Pancreas (tissue), 10 donors: ENCODE measurements at regions not wholly inside any gene's neighbourhood (a gene's known extent, or its start where the extent isn't known, plus 50 kb on each side); places are given as distances from the start of the nearest gene placed in this dataset.
A peak's percentile ranks its signal among the peaks of the same experiment; 100 is the strongest.

Experiments used
- ATAC-seq, 4 donors: fragments of 200-7000 bp; cut with Tn5 transposase; one replicate each; pipeline versions ENCODE4 v1.8.0 to v1.9.1; 2020; ENCODE audit warnings: mild to moderate bottlenecking in 4 of 4, moderate library complexity in 4 of 4
- DNase-seq, 6 donors: peaks; one replicate each; pipeline ENCODE4 v3.0.0-alpha.2; 2020
- FAIRE-seq: peaks from 2 replicates; lab custom pipeline; 2012; peaks lifted over from hg19 to GRCh38; lab: Jason Lieb, UNC
- H3K27ac ChIP-seq, 4 donors: fragments of 200-600 bp; sonication (generic); 1 replicate in 3 of 4; 2 replicates in 1 of 4; pipeline versions ENCODE4 v1.5.0 to v1.8.0; 2020
- H3K27me3 ChIP-seq, 4 donors: fragments of 200-600 bp; one replicate each; pipeline ENCODE4 v1.8.0; 2021
- H3K36me3 ChIP-seq, 3 donors: fragments of 200-600 bp; sonication (generic) in 1 of 3; one replicate each; pipeline versions ENCODE4 v1.5.0 to v1.8.0; 2020 to 2021
- H3K4me1 ChIP-seq, 3 donors: fragments of 200-600 bp; one replicate each; pipeline ENCODE4 v1.8.0; 2021
- H3K4me3 ChIP-seq, 4 donors: fragments of 200-600 bp; sonication (generic) in 2 of 4; one replicate each; pipeline versions ENCODE4 v1.5.0 to v1.8.0; 2020 to 2021
- H3K9me3 ChIP-seq, 4 donors: fragments of 200-600 bp; one replicate each; pipeline ENCODE4 v1.8.0; 2021
- CTCF ChIP-seq, 4 donors: fragments of 200-600 bp; sonication (generic) in 3 of 4; IDR thresholded peaks; one replicate each; pipeline versions ENCODE4 v1.5.0 to v1.8.0; 2021; ENCODE audit warnings: antibody characterized with exemption in 4 of 4
- WGBS, 2 donors: extraction: QIAGEN DNeasy Blood & Tissue Kit; methylation state at CpG; one replicate each; pipeline ENCODE4 v1.1.7; 2013; 5-methylcytosine and 5-hydroxymethylcytosine counted together
- intact Hi-C, 3 donors: fragments of 100-400 bp; cut with DNase I; formaldehyde crosslinking; loops; one replicate each; pipeline versions ENCODE4 v1.11.1 to v1.14.2; 2022
- donor health status: healthy with polysubstance abuse.
- donor health status: DM: no; HTN: no; CAD: no; lungs with moderate emphysema.
- donor health status: DM: no; HTN: no; CAD: no.
- donor health status: control.
- donor health status: control.
- donor health status: Bipolar disorder and iron deficiency.
- donor health status: DM: yes; HTN: yes; CAD: no.
- donor health status: DM: no; HTN: no; CAD: no.
- donor health status: DM: no; HTN: no; CAD: no.
- donor health status: DM: yes; HTN: yes; CAD: no.

GRCh38 chr1:234533975-234534876 is 55.2 kb upstream of the TARBP1 start:
- FAIRE-seq (no peak), DNase-seq (peak; percentile 76 to 90 (median 80)), ATAC-seq (peak in 3 of 4 donors; percentile 0 to 10 (median 8))
- intact Hi-C loops: no loop called here
- 18 to 19% methylated on average over 14 of the region's 14 CpGs for WGBS, 2 donors
- no peak for TF ChIP-seq CTCF (IDR thresholded peaks at IDR 0.05)
- peak overlapping the region; percentile 98 to 99 (median 98) for H3K27ac ChIP-seq
- no peaks in the 10 kb centered on the region for H3K36me3 ChIP-seq
- H3K4me1 ChIP-seq: peaks cover 58 to 86% (median 81%) of the 10 kb centered on the region in 3 donors
- H3K27me3 ChIP-seq: no peaks in the 10 kb centered on the region
- H3K9me3 ChIP-seq: no peaks in the 10 kb centered on the region
- no peak overlapping the region for H3K4me3 ChIP-seq

- H3K27me3 ChIP-seq: no peaks in the 10 kb centered on the region
- H3K36me3 ChIP-seq: no peaks in the 10 kb centered on the region
- peak in 1 of 6 donors; percentile 36 for DNase-seq
- WGBS, 2 donors: 77 to 82% methylated on average over 12 of the region's 12 CpGs
- ATAC-seq: peak; percentile 0 to 23 (median 18)
- no peak for FAIRE-seq
- H3K27ac ChIP-seq: peak overlapping the region; percentile 98 to 99 (median 98)
- H3K9me3 ChIP-seq: no peaks in the 10 kb centered on the region
- intact Hi-C loops: no loop called here
- no peak for TF ChIP-seq CTCF (IDR thresholded peaks at IDR 0.05)
- H3K4me1 ChIP-seq: peaks cover 54 to 82% (median 80%) of the 10 kb centered on the region in 3 donors
- no peak overlapping the region for H3K4me3 ChIP-seq
These were observed 54.3 kb upstream of the TARBP1 start for GRCh38 chr1:234533034-234533891.

- DNase-seq: peak in 4 of 6 donors; percentile 77 to 91 (median 81)
- Histone ChIP-seq H3K36me3 (no peaks in the 10 kb centered on the region), H3K4me3 (no peak overlapping the region), H3K4me1 (peaks cover 46 to 82% (median 72%) of the 10 kb centered on the region in 3 donors), H3K9me3 (no peaks in the 10 kb centered on the region), H3K27me3 (no peaks in the 10 kb centered on the region), H3K27ac (peak overlapping the region; percentile 98 to 99 (median 98))
- ATAC-seq: peak; percentile 46 to 74 (median 64)
- no peak for TF ChIP-seq CTCF (IDR thresholded peaks at IDR 0.05)
- intact Hi-C loops: no loop called here
- no peak for FAIRE-seq
- WGBS, 2 donors: 16 to 18% methylated on average over 7 of the region's 7 CpGs
These were observed 53.5 kb upstream of the TARBP1 start for GRCh38 chr1:234532503-234532922.

GRCh38 chr1:234531151-234531635 is 52.2 kb upstream of the TARBP1 start:
- peak; percentile 31 to 58 (median 46) for ATAC-seq
- FAIRE-seq: no peak

More at GRCh38 chr1:234531151-234531635, 52.2 kb upstream of the TARBP1 start:
- Histone ChIP-seq H3K4me1 (peaks cover 36 to 80% (median 60%) of the 10 kb centered on the region in 3 donors), H3K36me3 (no peaks in the 10 kb centered on the region), H3K9me3 (no peaks in the 10 kb centered on the region), H3K27ac (peak overlapping the region; percentile 98 to 99 (median 98)), H3K27me3 (no peaks in the 10 kb centered on the region), H3K4me3 (peak overlapping the region in 3 of 4 donors; percentile 8 to 37 (median 25))
- intact Hi-C loops: no loop called here
- whole genome bisulfite sequencing, 2 donors: 24 to 32% methylated on average over 20 of the region's 20 CpGs
- TF ChIP-seq CTCF (IDR thresholded peaks at IDR 0.05): no peak
- peak; percentile 56 to 80 (median 69) for DNase-seq
